GM19372 (cell line): ENCODE measurements at regions not wholly inside any gene's neighbourhood (a gene's known extent, or its start where the extent isn't known, plus 50 kb on each side); places are given as distances from the start of the nearest gene placed in this dataset.
"Not testable (repeated sequence)": the region's sequence is repeated elsewhere in the genome, so short reads cannot be mapped to it uniquely, and the experiment has no call there.

Experiments used
- ATAC-seq: cut with Tn5 transposase; IDR thresholded peaks from one replicate; pipeline ENCODE4 v1.9.1; 2021; ENCODE audit warnings: mild to moderate bottlenecking, low read depth, moderate library complexity; ENCODE audit not compliant: unreplicated experiment

GRCh38 chr12:25384038-25384892, 133.5 kb upstream of the KRAS start:
- ATAC-seq = no peak

DNA sequence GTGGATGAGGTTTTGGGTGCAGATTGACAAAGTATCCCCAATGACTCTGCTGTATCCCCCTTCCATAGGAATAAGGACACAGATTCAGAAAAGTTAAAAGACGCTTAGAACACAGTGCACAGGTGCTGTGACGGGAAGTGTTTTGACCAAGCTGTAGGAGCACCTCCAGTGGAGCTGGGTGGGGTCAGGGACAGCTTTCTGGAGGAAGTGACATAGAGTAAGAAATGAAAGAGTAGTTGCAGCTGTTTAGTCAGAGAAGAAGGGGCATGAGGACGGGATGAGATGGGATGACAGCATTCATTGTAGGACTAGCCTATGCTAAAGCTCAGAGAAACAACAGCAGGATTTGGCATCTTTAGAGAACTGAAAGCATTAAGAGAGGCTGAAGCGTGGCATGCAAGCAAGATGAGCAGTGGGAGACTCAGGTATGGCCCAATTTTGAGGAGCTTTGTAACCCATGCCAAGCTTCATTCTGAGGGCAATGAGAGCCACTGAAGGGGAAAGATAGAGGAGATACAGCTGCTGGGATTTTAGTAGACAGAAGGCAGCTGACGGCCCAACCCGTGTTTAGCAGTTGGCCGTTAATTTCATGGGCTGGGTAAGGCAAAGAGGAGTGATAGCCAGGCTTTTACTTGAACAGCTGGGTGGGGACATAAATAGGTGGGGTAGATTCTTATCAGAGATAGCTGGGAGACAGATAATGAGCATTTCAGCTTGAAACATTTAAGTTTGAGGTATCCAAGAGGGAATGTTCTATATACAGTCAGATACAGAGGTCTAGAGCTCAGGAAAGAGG, 131.8 kb upstream of the KRAS start:
- ATAC-seq = no peak

GRCh38 chr12:25377469-25378177, 126.9 kb upstream of the KRAS start:
- peak; percentile 80 for ATAC-seq

GRCh38 chr12:25376985-25377384, 126.3 kb upstream of the KRAS start:
- ATAC-seq = no peak

DNA sequence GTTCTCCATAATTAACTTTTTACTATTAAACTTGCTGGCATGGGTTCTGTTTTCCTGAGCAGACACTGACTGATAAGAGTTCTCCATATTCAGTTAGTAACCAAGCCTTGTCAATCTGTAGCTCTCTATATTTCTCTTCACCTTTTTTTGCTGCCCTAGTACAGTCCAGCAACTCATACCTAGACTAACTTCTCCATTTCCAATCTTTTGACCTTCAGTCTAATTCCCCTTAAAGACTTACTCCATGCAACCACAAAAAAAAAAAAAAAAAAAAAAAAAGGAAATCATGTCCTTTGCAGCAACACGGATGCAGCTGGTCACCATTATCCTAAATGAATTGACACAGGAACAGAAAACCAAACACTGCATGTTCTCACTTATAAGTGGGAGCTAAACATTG, 125.7 kb upstream of the KRAS start:
- ATAC-seq = no peak

GRCh38 chr12:25372969-25373817, 122.5 kb upstream of the KRAS start:
- ATAC-seq = no peak

GRCh38 chr12:25372002-25372401, 121.3 kb upstream of the KRAS start:
- no peak for ATAC-seq

DNA sequence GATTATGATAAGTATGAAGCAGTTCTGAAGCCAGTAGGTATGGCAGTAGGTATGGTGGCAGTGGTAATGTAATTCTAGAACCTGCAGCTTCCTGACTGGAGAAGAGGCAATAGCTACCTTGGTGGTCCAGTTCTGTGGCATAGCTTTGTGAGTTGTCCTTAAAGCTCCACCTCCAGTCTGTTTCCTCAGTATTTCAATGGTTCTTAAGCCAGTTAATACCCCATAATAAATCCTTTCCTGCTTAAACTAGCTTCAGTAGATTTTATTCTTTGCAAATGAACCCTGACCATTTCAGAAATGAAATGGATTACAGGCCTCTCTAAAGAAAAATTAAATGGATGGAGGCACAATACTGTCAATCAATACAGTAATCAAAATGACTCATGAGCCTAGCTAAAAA, 117.8 kb upstream of the KRAS start:
- ATAC-seq = no peak

DNA sequence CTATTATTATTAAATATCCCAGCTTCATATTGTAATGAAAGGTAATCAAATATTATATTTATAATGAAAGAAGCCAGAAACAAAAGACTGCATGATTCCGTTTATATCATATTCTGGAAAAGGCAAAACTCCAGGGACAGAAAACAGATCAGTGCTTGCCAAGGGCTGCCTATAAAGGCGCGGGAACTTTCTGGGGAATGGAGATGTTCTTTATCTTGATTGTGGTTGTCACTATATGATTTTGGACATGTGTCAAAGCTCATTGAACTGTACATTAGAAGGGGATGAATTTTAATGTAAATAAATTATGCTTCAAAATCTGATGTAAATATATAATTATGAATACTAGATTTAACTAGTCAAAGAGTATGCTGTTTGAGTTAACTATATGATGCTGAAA, 115.4 kb upstream of the KRAS start:
- no peak for ATAC-seq

- ATAC-seq = no peak
These were observed 114.6 kb upstream of the KRAS start for GRCh38 chr12:25365340-25365730.

DNA sequence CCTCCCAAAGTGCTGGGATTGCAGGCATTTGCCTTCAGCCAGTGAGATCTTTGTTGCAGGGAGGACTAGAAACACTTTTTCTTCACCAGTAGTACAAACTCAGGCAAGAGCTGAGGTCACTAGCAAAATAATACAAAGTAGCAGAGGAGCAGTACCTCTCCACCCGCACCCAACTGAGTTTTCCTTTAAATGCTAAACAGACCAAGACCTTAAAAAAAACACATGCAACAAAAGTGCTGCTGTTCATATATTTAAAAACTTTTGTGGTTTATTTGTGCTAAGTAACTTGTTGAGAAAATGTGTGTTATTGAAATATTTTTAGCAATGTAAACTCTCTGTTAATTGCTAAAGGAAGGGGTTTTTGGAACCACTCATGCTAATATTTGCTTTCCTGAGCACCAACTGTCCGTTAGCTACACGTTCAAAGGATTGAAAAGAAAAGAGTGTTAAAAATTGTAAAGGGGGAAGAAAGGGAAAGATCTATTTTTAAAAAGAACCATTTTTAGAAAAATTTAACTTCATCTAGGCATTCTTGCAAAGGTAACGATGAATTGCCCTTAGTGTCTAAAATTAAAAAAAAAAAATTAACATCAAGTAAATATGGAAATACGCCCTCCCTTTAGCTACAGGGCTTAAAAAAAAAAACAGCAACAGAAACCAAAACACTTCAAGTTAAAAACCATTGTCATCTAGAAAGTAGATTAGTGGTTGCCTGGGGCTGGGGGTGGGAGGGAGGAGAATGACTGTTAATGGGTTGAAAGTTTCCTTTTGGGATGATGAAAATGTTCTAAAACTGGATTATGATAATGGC, 114.0 kb upstream of the KRAS start:
- peak; percentile 80 for ATAC-seq

- ATAC-seq = no peak
These were observed 111.9 kb upstream of the KRAS start for GRCh38 chr12:25362646-25363045.

GRCh38 chr12:25361511-25361910, 110.8 kb upstream of the KRAS start:
- no peak for ATAC-seq

DNA sequence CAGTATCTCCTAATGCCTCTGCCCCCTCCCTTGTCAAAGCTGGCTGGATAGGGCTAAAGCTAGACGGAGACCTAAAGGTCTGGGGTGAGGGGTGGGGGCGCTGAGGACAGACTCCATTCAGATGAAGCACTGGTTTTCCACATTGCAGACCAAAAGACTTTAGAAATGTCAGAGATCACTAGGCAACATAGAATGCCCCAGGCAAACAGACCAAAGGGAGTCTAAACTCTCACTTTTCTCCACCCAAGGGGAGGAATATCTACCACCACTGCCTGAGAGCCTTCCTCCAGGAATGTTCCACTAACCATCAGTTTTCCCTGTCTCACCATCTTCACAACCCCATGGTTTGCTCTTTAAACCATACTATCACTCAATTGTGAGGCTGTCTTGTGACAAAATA, 106.9 kb upstream of the KRAS start:
- ATAC-seq = no peak

DNA sequence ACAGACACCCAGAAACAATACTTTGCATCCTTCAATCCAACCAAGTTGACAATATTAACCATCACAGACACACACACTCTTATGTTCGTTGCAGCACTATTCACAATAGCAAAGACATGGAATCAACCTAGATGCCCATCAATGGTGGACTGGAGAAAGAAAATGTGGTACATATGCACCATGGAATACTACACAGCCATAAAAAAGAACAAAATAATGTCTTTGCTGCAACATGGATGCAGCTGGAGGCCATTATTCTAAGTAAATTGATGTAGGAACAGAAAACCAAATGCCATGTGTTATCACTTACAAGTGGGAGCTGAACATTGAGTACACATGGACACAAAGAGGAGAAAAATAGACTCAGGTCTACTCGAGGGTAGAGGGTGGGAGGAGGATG, 102.2 kb upstream of the KRAS start:
- ATAC-seq = not testable (repeated sequence)

DNA sequence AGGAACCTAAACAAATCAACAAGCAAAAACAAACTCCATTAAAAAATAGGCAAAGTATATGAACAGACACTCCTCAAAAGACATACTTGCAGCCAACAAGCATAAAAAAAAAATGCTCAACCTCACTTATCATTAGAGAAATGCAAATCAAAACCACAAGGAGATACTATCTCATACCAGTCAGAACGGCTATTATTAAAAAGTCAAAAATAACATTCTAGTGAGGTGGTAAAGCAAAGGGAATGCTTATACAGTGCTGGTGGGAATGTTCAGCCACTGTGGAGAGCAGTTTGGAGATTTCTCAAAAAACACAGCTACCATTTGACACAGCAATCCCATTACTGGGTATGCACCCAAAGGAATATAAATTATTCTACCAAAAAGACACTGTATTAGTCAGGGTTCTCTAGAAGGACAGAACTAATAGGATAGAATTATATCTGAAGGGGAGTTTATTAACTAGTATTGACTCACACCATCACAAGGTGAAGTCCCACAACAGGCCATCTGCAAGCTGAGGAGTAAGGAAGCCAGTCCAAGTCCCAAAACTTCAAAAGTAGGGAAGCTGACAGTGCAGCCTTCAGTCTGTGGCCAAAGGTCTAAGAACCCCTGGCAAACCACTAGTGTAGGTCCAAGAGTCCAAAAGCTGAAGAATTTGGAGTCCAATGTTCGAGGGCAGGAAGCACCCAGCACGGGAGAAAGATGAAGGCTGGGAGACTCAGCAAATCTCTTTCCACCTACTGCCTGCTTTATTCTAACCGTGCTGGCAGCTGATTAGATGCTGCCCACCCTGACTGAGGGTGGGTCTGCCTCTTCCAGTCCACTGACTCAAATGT, 101.6 kb upstream of the KRAS start:
- ATAC-seq = no peak

- no peak for ATAC-seq
These were observed 97.8 kb upstream of the KRAS start for GRCh38 chr12:25348593-25348895.

GRCh38 chr12:25347716-25348592, 97.2 kb upstream of the KRAS start:
- ATAC-seq = no peak
